GM19438 (cell line): ENCODE measurements at regions not wholly inside any gene's neighbourhood (a gene's known extent, or its start where the extent isn't known, plus 50 kb on each side); places are given as distances from the start of the nearest gene placed in this dataset.

Experiments used
- ATAC-seq: cut with Tn5 transposase; IDR thresholded peaks from one replicate; pipeline ENCODE4 v1.9.1; 2021; ENCODE audit warnings: low read depth; ENCODE audit not compliant: unreplicated experiment

DNA sequence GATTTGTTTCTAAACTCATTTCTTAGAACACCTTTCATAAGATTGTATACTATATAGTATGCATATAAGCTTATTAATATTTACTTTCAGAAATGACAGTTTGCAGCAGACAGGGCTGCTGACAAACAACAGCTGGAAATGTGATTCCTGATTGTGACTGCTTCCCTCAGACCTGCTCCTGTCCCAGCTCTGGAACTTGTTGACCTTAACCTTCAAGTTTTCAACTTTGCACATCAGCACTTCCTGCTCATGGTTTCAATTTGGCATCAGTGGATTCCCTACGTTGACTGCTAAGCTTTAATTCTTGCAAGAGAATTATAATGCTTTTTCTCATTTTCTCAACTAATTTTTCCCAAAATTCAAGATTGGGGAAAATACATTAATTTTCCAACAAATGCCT is 459.2 kb upstream of the ACVR2A start:
- ATAC-seq: no peak

DNA sequence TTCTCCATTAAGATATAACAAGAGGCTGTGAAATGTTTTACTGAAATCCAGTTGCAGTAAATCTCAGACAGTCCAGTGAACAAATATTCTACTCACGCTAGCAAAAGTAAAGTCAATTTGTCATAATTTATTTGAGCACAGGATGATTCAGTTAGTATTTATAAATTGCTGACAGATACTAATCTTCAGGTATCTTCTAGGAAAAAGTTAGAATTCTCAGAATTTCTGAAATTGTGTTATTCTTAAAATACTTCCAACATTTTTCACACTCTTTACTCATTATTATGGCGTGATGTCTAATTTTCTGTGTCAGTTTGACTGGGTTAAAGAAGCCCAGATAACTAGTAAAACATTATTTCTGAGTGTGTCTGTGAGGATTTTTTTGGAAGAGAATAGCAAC is 460.2 kb upstream of the ACVR2A start:
- no peak for ATAC-seq

DNA sequence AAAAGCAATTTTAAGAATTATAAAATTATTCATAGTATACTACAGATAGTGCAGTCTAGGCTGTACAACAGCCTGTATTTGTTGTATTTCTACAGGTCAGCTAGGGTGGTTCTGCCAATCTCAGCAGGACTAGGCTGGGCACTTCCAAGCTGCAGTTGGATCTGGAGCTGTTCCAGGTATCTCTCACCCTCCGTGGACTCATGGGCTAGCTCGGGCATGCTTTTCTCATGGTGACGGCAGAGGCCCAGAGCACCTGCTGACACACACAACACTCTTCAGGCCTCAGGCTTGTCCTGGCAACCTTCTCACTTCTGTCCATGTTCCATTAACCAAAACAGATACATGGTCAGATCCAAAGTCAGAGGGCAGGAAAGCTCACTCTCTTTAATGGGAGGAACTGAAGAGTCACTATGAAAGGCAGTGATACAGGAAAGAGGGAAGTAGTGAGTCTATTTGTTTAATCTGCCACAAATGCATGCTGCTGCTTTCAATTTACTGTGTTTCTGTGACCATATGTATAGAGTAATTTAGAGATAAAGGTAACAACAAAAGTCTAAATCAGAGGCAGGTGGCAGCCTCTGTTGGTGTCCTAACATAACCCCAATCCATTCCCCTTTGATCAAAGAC is 462.4 kb upstream of the ACVR2A start:
- no peak for ATAC-seq

DNA sequence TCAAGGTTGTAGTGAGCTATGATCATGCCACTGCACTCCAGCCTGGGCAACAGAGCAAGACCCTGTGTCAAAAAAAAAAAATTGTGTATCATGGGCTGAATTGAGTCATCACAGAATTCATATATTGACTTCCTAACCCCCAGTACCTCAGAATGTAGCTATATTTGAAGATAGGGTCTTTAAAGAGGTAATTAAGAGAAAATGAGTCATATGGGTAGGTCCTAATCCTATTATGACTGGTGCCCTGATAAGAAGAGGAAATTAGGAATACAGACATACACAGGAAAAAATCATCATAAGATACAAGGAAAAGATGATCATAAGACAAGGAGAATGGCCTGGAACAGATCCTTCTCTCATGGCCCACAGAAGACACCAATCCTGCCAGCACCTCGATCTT is 466.4 kb upstream of the ACVR2A start:
- ATAC-seq: no peak

DNA sequence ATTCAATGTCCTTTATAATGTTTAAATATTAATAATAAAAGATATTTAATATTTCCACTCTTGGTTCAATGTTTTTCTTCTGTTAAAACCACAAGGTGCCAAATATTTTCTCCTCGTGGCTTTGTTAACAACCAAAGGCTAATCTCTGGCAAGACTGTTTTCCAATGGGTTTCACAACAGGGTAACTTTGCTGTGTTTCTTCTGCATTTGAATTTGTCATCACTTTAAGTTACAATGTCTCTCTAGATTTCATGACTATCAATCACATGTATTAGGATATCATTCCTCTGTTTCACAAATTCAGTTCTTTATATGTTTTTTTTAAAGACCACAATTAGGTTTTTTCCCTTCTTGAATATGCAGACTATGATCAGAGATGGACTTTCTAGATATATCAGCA is 469.8 kb upstream of the ACVR2A start:
- ATAC-seq: no peak

DNA sequence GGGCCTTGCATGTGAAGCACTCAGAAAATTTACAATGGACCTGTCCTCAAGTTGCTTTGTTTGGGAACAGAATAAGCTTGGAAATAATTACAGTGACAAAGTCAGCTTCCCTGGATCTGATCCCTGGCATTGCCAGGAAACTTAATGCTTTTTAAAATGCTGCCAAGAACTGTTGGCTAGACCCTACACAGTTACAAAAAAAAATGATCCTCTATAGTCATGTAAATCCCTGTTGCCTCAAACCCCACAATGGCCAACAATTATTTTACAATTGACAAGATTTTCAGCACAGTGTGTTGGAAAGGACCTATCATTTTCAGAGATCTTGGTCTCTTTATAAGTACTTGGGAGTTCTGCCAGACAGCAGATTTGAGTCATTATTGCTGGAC is 470.4 kb upstream of the ACVR2A start:
- no peak for ATAC-seq

DNA sequence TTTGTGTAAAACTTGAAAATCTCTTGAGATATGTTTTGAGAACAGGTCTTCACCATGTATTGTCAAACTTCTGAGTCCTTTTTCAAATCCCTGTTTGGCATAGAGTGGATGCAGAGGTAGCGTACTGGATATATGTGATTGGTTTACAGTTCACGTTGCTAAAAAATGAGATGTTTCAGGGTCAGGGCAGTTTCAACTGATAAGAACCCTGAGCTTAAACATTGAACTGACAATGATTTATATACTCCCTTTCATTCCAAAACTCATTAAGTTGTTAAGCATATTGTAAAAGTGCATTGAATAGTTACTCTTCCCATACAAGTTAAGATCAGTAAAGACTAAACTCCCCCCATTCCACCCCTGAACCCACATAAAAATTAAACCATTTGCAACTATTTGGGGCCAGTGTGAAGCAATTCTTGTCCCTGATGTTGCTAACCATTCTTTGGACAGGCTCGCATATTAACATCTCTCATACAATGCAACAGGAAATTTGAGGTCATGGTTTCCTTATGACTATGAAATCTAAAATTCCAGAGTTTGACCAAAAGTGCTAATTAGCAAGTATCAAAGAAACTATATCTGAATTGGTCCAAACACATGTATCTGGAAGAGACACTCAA is 470.9 kb upstream of the ACVR2A start:
- ATAC-seq: no peak

DNA sequence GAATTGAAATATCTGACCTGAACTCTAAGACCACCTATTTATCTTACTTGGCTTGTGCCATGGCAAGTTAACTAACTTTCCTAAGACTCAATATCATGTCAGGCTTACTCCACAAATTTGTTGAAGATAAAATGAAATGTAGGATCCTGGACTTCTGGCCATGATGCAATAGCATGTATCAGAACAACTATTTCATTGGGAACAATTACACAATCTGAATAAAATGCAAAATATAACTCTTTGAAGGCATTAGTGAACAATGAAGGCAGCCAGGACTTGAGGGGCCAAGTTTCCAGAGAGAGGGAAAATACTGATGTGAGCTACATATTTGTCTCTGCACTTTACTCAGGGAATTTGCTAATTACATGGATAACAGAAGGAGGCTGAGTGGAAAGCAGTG is 476.5 kb upstream of the ACVR2A start:
- ATAC-seq: no peak

DNA sequence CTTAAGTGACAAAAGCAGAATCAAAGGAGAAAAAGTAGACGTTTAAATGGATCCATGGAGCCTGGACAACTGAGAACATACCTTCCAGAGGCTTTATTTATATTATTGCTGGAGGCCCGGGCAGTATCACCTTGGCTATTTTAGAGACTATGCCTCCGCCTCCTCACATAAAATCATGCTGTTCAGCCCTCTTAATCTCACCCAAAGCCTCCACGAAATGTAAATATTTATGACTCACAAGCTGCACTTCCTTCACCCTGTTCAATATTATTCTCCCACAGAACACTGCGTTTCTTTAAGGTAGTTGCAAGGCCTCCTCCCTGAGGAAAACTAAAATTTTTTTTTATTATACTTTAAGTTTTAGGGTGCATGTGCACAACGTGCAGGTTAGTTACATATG is 478.6 kb upstream of the ACVR2A start:
- ATAC-seq: no peak

DNA sequence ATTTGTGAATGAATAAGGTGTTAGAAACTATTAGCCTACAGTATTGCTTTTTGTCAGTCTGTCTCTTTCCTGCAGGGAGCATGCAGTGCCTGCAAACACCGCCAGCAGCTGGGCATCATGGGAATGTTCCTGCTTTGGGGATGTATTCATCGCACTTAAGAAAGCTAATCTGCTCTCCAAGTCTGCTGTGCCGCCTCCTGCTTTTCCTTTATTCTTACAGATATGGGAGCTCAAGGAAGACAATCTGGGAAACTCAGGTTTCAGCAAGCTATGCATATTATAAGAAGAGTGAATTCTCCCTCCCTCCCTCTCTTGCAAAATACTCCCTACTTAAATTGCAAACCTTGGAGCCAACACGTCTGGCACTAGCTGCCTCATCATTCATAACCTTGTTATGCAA is 479.2 kb upstream of the ACVR2A start:
- ATAC-seq: no peak

DNA sequence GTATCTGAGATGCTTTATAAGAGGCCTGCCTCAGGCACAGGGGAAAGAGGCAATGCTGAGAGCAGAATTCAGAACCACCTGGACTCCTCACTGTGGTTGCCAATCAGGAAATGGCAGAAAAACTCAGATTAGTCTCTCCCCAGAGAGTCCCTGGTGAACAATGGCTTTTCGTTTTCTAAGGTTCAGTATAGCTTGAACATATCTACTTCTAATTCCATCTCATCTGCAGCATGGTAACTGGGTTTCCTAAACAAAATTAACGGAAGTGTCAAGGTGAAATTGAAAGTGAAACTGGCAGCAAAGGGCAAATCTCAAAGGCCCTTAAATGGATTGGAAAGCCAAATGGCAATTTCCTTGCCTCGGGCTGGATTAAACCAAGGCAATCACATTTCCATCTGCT is 480.2 kb upstream of the ACVR2A start:
- ATAC-seq: no peak

DNA sequence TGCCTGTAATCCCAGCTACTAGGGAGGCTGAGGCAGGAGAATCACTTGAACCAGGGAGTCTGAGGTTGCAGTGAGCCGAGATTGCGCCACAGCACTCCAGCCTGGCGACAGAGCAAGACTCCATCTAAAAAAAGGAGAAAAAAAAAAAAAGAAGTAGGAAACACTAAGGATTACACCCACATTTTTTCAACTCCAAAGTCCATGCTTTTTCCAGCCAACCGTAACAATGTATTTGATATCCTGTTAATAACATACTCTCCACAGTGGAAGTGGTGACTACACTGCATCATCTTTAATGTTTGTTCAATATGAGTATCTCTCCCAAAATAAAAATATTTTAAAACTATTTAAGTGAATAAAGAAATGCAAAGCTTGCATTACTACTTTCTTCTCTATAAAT is 481.6 kb upstream of the ACVR2A start:
- no peak for ATAC-seq

DNA sequence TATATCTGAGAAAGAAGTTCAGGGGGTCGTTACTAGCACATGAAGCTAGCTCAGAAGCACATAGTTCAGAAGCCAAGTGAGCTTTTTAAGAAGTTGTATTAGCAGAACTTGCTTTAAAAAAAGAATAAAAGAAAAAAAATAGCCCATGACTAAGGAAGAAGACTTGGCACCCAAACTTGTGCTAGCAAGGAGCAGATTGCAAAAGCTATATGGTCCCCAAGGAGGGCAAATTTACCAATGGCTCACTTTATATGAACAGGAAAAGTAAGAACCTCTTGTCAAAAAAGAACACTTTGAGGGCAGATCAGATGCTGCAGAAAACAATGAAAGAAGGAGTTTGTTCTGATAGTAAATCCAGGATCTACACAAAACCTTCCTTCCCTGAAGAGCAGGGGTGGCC is 486.5 kb upstream of the ACVR2A start:
- ATAC-seq: no peak

DNA sequence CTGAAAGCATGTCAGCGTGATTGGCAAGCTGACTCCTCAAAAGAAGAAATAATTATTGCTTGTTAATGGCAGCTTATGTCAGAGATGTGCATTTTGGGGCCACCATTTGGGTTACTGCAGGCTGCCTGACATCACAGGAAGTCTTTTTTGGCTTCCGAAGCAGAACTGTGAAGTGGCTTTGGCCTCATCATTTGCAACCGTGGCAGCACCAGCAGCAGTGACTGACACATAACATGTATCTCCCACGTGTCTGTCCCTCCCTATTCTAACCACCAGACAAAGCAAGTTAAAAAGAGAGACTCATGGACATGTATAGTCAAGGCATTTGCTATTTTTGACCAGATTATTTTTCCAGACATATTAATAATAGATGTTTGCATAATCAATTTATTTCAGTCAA is 488.7 kb upstream of the ACVR2A start:
- ATAC-seq: no peak

DNA sequence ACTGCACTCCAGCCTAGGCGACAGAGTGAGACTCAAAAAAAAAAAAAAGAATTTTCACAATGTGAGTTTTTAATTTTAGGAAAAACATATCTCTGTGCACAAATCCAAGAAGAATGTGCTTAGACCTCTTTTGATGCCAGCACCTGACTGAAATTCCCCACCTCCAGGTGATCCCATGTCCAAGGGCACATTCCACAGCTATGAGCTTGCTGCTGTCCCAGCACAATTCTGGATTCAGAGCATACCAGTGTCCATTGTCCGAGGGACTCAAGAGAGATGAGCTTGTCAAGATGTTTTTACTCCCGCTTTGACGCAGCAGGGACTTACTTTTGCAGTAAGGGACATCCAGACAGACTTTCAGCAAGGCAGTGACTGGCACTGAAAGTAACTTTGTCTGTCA is 489.1 kb upstream of the ACVR2A start:
- no peak for ATAC-seq

DNA sequence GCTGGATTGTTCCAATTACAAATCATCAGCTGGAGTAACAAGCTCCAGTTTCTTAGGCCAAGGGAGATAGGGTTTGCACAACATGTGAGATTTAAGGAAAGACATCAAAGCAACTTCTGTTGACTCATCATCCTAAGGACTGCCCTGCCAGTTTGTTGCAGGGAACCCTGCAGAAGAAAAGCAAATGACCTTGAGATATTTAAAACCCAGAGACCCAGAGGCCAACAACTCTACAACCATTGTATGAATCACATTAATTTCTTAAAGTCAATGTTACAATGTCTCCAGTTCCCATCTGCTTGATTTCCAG is 491.8 kb upstream of the ACVR2A start:
- ATAC-seq: no peak

DNA sequence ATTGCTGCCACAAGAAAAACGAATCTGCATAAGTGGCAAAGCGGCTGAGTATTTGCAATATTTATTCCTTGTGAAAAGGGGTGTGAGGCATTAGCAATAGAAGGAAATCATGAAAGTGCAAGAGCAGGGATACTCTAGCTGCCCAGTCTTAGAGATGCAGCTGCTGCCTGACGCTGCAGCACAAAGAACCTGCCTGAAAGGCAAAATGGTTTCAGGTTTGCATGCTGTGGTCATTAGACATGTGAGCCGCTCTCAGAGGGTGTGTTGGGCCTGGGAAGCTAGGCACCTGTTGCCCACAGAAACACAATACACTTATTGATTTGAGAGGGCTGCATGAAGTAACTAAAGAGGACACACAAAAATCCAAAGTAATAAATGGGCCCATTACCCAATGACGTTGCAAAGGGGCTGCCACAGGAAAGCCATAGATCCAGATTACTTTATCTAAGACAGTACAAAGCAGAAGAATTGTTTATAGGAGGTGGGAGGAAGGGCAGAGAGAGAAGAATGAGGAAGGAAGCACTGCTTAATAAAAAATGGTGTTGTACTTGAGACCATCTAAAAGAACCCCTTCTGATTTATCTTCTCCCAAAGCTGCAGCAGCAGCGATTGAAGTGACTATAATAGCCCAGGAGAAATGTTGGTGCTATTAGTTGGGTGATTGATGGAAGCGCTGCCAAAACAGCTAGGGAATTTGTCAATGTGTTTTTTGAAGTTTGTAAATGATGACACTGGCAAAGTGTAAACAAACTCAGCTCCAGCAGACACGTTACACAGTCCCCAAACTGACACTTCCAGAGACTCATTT is 492.4 kb upstream of the ACVR2A start:
- no peak for ATAC-seq

DNA sequence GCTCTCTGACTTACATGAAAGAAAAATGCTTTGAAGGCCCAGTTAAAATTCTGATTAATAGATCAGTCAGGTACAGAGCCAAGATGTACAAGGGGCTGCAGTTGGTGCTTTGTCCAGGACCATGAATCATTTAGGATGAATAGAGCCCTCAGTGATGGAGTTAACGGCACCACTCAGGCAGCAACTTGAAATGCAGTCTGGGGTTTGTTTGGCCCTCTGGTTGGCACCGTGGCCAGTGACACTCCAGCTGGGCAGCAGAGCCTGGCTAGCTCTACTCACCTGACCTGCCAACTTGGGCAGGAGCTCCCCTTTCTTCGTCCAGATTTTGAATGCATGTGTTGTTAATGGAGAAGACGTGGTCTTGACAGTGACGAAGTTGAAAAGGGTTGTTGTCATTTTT is 493.0 kb upstream of the ACVR2A start:
- no peak for ATAC-seq

DNA sequence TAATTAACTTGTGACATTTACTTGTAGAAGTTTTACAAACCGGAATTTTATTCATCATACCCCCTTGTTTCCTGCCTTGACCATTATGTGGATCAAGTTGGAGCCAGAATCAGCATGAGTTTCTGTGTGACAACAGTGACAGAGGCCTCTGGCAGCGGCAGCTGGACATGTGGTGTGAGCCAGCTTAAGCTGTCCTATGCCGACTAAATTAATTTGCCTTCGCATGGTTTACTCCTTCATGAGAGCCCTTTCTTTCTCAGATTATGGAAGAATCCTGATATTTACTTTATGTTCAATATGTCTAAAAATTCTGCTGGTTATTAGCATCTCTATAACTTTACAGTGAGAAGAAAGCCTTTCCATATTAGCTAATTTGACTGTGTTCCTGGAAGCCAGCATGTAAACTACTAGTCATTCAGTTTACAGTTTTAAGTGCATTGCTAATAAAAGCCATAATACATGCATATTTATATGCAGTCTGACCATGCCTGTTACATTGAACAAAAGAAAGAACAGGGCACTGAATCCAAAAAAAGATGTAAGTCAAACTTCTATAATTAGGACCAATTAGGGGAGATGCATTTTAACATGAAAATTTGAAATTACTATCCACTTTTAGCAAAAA is 495.8 kb upstream of the ACVR2A start:
- no peak for ATAC-seq

DNA sequence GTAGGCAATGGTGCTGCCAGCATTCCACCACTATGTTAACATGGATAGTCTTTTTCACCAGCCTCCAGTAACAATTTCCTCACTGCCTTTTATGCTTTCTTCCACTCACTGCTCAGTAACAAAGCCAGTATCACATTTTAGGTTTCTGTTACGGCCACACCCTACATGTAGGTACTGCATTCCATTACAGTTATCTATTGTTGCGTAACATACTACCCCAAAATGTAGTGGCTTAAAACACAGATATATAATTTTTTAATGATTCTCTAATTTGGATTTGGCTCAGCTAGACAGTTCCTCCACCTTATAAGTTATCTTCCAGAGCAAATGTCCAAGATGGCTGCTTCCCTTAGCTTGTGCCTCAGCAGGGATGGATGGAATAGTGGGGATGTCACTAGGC is 498.7 kb upstream of the ACVR2A start:
- ATAC-seq: no peak

DNA sequence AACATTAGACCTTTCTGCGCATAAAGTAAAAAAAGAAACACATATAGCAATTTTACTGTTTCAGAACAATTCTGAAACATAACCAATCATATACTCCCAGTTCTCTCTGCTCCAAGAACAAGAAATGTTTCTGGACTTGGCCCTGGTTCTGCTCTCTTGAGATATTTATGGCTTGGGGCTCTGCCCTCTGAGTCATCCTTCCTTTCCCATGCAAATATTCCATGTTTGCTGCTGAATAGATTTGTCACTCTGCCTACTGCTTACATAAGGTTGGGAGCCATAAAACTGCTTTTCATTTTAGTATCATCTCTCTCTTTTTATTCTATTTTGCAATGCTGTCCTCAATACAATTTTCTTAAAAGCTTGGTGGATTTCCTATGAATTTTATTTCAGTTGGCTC is 499.6 kb upstream of the ACVR2A start:
- no peak for ATAC-seq

DNA sequence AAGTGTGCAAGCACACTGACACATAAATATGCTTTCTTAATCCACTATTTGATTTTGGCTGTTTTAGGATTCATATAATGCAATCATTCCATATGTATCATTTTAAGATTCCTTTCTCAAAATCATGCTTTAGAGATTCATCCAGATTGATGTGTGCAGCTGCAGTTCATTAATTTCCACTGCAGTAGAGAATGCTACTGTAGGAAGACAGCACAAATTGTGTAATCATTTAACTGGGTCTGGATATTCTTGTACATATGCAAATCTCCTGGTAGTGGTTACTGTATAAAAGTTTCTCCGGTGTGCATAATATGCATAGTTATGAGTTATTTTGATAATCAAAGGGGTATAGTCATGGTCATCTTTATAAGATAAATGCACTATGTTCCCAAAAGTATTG is 502.5 kb upstream of the ACVR2A start:
- ATAC-seq: no peak
